ENCODE measurements at regions not wholly inside any gene's neighbourhood (a gene's known extent, or its start where the extent isn't known, plus 50 kb on each side); places are given as distances from the start of the nearest gene placed in this dataset.

DNA sequence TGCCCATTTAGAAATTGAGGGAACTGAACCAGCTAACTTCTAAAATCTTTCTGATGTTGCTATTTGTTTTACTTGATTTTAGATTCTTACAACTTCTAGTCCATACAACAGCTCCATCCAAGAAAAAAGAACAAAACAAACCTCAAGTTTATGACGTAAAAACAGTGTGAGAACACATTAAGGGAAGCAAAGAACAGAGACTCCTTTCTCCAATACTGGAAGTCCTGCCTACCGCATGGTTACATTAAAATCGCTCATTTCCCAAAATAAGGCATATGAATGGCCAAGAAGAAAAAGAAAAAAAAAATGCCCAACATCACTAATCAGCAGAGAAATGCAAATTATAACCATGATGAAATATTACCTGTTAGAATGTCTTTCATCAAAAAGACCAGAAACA is 110.0 kb downstream of the TRIB2 start:
- TF ChIP-seq, protein P1, sequence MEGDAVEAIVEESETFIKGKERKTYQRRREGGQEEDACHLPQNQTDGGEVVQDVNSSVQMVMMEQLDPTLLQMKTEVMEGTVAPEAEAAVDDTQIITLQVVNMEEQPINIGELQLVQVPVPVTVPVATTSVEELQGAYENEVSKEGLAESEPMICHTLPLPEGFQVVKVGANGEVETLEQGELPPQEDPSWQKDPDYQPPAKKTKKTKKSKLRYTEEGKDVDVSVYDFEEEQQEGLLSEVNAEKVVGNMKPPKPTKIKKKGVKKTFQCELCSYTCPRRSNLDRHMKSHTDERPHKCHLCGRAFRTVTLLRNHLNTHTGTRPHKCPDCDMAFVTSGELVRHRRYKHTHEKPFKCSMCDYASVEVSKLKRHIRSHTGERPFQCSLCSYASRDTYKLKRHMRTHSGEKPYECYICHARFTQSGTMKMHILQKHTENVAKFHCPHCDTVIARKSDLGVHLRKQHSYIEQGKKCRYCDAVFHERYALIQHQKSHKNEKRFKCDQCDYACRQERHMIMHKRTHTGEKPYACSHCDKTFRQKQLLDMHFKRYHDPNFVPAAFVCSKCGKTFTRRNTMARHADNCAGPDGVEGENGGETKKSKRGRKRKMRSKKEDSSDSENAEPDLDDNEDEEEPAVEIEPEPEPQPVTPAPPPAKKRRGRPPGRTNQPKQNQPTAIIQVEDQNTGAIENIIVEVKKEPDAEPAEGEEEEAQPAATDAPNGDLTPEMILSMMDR (optimal IDR thresholded peaks at IDR 0.05 in 1 of 3, IDR thresholded peaks at IDR 0.05 in 1 of 3, conservative IDR thresholded peaks at IDR 0.05 in 1 of 3; ENCODE audit: extremely low read depth in 1 of 3, insufficient read depth in 2 of 3, low read length in 3 of 3) = no peak
- no peak for TF ChIP-seq EZH2 (IDR thresholded peaks at IDR 0.05; ENCODE audit: low read length)
